ENCODE measurements at regions not wholly inside any gene's neighbourhood (a gene's known extent, or its start where the extent isn't known, plus 50 kb on each side); places are given as distances from the start of the nearest gene placed in this dataset.

DNA sequence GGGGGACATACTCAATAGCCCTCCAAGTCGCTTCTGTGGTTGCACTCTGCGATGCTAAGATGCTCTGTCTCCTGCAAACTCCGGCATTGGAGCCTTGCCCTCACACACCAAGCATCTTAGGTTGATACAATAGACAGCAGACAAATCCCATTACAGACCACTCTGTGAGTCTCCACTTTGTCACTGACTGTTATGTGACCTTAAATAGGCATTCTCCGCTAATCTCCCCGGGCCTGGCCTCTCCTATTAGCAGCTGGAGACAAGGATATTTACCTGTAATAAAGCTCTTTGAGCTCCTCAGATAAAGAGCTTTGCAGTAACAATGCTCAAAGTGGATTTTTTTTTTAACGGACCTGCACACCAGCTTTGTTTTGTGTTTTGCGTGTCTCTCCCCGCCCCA lies 479.7 kb upstream of the TBX3 start:
- no peaks in the 10 kb centered on the region for H3K9me2 ChIP-seq (ENCODE audit: low read depth, low read length)
- no peaks in the 10 kb centered on the region for H3K9me3 ChIP-seq (ENCODE audit: low read length)
- TF ChIP-seq, protein P1, sequence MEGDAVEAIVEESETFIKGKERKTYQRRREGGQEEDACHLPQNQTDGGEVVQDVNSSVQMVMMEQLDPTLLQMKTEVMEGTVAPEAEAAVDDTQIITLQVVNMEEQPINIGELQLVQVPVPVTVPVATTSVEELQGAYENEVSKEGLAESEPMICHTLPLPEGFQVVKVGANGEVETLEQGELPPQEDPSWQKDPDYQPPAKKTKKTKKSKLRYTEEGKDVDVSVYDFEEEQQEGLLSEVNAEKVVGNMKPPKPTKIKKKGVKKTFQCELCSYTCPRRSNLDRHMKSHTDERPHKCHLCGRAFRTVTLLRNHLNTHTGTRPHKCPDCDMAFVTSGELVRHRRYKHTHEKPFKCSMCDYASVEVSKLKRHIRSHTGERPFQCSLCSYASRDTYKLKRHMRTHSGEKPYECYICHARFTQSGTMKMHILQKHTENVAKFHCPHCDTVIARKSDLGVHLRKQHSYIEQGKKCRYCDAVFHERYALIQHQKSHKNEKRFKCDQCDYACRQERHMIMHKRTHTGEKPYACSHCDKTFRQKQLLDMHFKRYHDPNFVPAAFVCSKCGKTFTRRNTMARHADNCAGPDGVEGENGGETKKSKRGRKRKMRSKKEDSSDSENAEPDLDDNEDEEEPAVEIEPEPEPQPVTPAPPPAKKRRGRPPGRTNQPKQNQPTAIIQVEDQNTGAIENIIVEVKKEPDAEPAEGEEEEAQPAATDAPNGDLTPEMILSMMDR (IDR thresholded peaks at IDR 0.05; ENCODE audit: low read length), result no peak
- no peak for TF ChIP-seq EZH2 (IDR thresholded peaks at IDR 0.05; ENCODE audit: borderline replicate concordance, low read length)
- H3K4me2 ChIP-seq (ENCODE audit: low read length), result no peak overlapping the region
- H3K9ac ChIP-seq (ENCODE audit: low read length), result no peak overlapping the region
- no peaks in the 10 kb centered on the region for H3K79me2 ChIP-seq (ENCODE audit: insufficient read depth, low read length)
- H3K27ac ChIP-seq (ENCODE audit: low read depth, low read length, poor library complexity, severe bottlenecking), result no peak overlapping the region
- no peaks in the 10 kb centered on the region for H3K27me3 ChIP-seq (ENCODE audit: insufficient read depth, low read length)
- H4K20me1 ChIP-seq (ENCODE audit: insufficient read depth, low read length), result no peaks in the 10 kb centered on the region
- no peaks in the 10 kb centered on the region for H3K4me1 ChIP-seq (ENCODE audit: insufficient read depth, low read length, severe bottlenecking)
- H3K4me3 ChIP-seq (ENCODE audit: low read depth, low read length, poor library complexity, severe bottlenecking), result no peak overlapping the region
- H3F3A ChIP-seq (ENCODE audit: insufficient read depth, low read length), result no peaks in the 10 kb centered on the region
- no peak overlapping the region for H2AFZ ChIP-seq (ENCODE audit: low read length)
- no peaks in the 10 kb centered on the region for H3K36me3 ChIP-seq (ENCODE audit: insufficient read depth, low read length)

DNA sequence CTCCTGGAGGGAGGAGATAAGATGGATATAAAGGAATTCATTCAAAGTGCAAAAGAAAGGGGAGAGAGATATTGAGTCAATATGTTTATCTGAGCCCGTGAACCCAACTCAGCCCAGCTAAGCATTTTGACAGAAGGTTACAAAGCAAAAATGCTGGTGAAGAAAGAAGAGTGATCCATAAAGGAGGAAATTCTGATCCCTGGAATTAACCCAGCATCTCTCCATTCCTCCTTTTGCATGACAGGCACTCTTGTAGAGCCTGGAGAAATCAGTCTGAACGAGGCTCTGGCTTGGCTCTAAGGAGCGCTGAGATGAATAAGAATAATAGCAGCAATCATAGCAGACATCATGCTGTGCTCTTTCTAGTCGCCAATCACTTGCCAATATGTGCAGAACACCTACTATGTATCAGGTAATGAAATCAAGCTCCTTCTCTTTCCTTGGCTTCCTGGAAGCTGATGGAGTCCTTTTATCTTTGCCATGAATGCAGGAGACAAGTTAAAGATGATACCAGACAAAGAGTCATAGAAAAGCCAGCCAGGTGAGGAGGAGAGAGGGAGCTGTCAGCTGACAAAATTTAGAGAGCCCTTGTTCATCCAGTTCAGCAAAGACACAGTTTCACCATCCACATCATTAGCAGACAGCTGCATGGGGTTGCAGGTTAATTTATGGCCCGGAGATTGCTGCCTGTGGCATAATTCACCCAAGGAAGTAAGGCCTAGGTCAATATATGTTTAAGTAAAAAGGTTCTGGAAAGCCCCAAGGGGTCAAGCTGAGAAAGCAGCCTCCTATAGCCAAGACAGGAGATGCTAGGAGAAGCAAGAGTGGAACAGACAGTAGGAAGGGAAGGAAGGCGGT lies 476.5 kb upstream of the TBX3 start:
- H3F3A ChIP-seq (ENCODE audit: insufficient read depth, low read length), result no peaks in the 10 kb centered on the region
- H2AFZ ChIP-seq (ENCODE audit: low read length), result no peak overlapping the region
- H3K4me1 ChIP-seq (ENCODE audit: insufficient read depth, low read length, severe bottlenecking), result no peaks in the 10 kb centered on the region
- no peak for TF ChIP-seq EZH2 (IDR thresholded peaks at IDR 0.05; ENCODE audit: borderline replicate concordance, low read length)
- TF ChIP-seq, protein P1 (IDR thresholded peaks at IDR 0.05; ENCODE audit: low read length), result no peak
- H3K4me2 ChIP-seq (ENCODE audit: low read length), result no peak overlapping the region
- no peaks in the 10 kb centered on the region for H3K9me2 ChIP-seq (ENCODE audit: low read depth, low read length)
- H3K27me3 ChIP-seq (ENCODE audit: insufficient read depth, low read length), result no peaks in the 10 kb centered on the region
- no peaks in the 10 kb centered on the region for H4K20me1 ChIP-seq (ENCODE audit: insufficient read depth, low read length)
- H3K36me3 ChIP-seq (ENCODE audit: insufficient read depth, low read length), result no peaks in the 10 kb centered on the region
- H3K79me2 ChIP-seq (ENCODE audit: insufficient read depth, low read length), result no peaks in the 10 kb centered on the region
- no peak overlapping the region for H3K9ac ChIP-seq (ENCODE audit: low read length)
- H3K9me3 ChIP-seq (ENCODE audit: low read length), result no peaks in the 10 kb centered on the region
- H3K27ac ChIP-seq (ENCODE audit: low read depth, low read length, poor library complexity, severe bottlenecking), result no peak overlapping the region
- H3K4me3 ChIP-seq (ENCODE audit: low read depth, low read length, poor library complexity, severe bottlenecking), result no peak overlapping the region

DNA sequence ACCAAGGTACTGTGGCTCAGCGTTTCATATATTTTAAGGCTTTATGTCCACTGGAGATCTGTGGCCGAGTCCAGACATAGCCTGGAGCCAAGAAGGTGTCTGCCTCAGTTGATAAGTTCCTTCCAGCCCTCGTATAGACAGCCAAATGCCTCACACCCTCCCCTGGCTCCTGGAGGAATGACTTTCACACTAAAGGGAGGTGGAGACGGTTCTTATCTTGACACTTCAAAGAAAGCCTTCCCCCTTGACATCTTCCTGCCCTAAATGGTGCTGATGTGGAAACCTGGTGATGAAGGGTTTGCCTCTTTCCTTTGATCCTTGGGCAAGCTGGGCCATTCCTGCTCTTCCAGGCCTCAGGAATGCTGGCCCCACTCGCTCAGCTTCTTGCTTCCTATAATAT lies 474.8 kb upstream of the TBX3 start:
- no peaks in the 10 kb centered on the region for H3K9me3 ChIP-seq (ENCODE audit: low read length)
- H3K4me2 ChIP-seq (ENCODE audit: low read length), result no peak overlapping the region
- H4K20me1 ChIP-seq (ENCODE audit: insufficient read depth, low read length), result no peaks in the 10 kb centered on the region
- no peak overlapping the region for H2AFZ ChIP-seq (ENCODE audit: low read length)
- H3K27me3 ChIP-seq (ENCODE audit: insufficient read depth, low read length), result no peaks in the 10 kb centered on the region
- H3K79me2 ChIP-seq (ENCODE audit: insufficient read depth, low read length), result no peaks in the 10 kb centered on the region
- no peaks in the 10 kb centered on the region for H3K9me2 ChIP-seq (ENCODE audit: low read depth, low read length)
- H3K36me3 ChIP-seq (ENCODE audit: insufficient read depth, low read length), result no peaks in the 10 kb centered on the region
- TF ChIP-seq, protein P1 (IDR thresholded peaks at IDR 0.05; ENCODE audit: low read length), result no peak
- TF ChIP-seq EZH2 (IDR thresholded peaks at IDR 0.05; ENCODE audit: borderline replicate concordance, low read length), result no peak
- no peak overlapping the region for H3K27ac ChIP-seq (ENCODE audit: low read depth, low read length, poor library complexity, severe bottlenecking)
- no peak overlapping the region for H3K9ac ChIP-seq (ENCODE audit: low read length)
- no peak overlapping the region for H3K4me3 ChIP-seq (ENCODE audit: low read depth, low read length, poor library complexity, severe bottlenecking)
- no peaks in the 10 kb centered on the region for H3F3A ChIP-seq (ENCODE audit: insufficient read depth, low read length)
- H3K4me1 ChIP-seq (ENCODE audit: insufficient read depth, low read length, severe bottlenecking), result no peaks in the 10 kb centered on the region

All from OCI-LY1 (cell line).